Epithelial cell of proximal tubule (primary cell): ENCODE measurements at regions not wholly inside any gene's neighbourhood (a gene's known extent, or its start where the extent isn't known, plus 50 kb on each side); places are given as distances from the start of the nearest gene placed in this dataset.

Experiments
- DNase-seq: peaks from one replicate; pipeline ENCODE4 v3.0.0-alpha.2; 2011; ENCODE audit warnings: low read depth
- H3K4me3 ChIP-seq: 2 replicates; pipeline ENCODE4 v1.5.1; 2011; ENCODE audit warnings: low read depth, mild to moderate bottlenecking, low read length
- TF ChIP-seq, protein P1 (sequence below): conservative IDR thresholded peaks from 2 replicates; pipeline ENCODE4 v1.5.1; 2012; ENCODE audit warnings: low read depth, mild to moderate bottlenecking, low read length

GRCh38 chr2:174697255-174697654 is 67.0 kb downstream of the CHRNA1 start:
- DNase-seq = no peak
- TF ChIP-seq, protein P1, sequence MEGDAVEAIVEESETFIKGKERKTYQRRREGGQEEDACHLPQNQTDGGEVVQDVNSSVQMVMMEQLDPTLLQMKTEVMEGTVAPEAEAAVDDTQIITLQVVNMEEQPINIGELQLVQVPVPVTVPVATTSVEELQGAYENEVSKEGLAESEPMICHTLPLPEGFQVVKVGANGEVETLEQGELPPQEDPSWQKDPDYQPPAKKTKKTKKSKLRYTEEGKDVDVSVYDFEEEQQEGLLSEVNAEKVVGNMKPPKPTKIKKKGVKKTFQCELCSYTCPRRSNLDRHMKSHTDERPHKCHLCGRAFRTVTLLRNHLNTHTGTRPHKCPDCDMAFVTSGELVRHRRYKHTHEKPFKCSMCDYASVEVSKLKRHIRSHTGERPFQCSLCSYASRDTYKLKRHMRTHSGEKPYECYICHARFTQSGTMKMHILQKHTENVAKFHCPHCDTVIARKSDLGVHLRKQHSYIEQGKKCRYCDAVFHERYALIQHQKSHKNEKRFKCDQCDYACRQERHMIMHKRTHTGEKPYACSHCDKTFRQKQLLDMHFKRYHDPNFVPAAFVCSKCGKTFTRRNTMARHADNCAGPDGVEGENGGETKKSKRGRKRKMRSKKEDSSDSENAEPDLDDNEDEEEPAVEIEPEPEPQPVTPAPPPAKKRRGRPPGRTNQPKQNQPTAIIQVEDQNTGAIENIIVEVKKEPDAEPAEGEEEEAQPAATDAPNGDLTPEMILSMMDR = peak; percentile 96
- H3K4me3 ChIP-seq = no peak overlapping the region

DNA sequence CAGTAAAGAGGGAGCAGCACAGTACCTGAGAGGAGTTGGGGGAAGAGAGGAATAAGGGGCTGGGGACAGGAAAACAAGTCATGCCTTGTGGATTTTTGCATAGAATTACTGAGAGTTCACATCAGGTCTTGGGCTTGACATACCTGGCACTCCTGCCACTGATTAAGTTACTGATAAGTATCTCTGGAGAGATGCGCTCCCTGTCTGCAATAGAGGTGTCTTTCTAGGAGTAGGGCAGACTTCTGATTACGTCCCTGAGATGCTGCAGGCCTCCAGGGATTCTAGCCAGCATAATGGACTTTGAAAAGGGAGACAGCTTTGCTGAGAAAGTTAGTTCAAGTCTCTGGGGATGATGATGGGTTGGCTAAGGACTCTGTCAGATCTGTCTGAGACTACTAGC is 69.4 kb downstream of the CHRNA1 start:
- H3K4me3 ChIP-seq = no peak overlapping the region
- DNase-seq = no peak
- TF ChIP-seq, protein P1 = no peak

DNA sequence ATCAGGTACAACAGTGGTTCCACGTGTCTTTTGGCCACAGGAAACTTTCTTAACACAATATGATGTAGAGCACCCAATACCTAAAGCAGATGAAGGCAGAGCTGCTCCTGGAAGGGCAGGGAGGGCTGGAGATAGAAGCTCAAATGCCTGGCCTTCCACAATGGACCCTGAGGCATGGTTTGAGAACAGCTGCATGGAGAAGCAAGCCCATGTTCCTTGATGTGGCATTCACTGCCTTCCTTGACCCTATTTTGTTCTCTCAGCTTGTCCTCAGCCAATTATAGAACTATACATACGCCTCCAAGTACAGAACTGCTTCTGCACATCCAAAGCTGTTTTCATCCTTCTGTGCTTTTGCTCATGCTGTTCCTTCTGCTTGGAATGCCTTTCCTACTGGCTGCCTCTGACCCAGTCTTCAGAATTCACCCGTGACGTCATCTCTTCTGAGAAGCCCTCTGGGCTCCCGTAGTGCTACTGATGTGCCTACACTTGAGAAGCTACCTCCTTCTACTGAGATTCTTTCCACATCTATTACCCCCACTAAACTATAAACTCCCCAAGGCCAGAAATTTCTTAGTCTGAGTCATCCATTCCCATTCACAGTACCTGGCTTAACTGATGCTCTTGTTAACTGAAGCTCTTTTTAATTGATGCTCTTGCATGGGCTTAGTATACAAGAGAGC is 69.9 kb downstream of the CHRNA1 start:
- no peak overlapping the region for H3K4me3 ChIP-seq
- DNase-seq = no peak
- TF ChIP-seq, protein P1 = no peak

- no peak overlapping the region for H3K4me3 ChIP-seq
- TF ChIP-seq, protein P1 = no peak
- no peak for DNase-seq
Observed at GRCh38 chr2:174693344-174693743, 70.9 kb downstream of the CHRNA1 start.

DNA sequence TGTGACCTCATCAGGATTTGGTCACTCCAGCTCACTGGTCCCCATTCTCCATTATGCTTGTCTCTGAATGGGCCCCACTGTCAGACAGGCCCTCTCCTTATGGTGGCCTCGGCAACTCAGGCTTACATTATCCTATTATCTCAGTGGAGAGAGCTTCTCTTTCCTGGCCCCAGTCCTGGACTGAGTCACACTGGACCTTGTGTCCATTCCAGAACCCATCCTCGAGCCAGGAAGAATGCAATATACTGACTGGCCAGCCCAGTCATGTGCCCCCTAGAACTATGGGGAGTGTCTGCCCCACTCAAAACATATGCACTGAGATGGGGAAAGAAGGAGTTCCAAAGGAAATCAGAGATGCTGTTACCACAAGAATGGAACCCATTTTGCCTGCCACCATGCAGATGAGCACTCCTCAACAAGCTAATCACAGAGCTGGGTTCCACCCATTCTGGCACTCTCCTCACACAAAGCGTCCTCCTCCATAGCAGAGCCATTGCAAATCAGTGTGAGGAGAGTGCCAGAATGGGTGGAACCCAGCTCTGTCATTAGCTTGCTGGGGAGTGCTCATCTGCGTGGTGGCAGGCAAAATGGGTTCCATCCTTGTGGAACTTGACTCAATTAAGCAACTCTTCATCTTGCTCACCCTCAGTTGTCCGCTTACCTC is 71.9 kb downstream of the CHRNA1 start:
- TF ChIP-seq, protein P1 = no peak
- H3K4me3 ChIP-seq = no peak overlapping the region
- no peak for DNase-seq

DNA sequence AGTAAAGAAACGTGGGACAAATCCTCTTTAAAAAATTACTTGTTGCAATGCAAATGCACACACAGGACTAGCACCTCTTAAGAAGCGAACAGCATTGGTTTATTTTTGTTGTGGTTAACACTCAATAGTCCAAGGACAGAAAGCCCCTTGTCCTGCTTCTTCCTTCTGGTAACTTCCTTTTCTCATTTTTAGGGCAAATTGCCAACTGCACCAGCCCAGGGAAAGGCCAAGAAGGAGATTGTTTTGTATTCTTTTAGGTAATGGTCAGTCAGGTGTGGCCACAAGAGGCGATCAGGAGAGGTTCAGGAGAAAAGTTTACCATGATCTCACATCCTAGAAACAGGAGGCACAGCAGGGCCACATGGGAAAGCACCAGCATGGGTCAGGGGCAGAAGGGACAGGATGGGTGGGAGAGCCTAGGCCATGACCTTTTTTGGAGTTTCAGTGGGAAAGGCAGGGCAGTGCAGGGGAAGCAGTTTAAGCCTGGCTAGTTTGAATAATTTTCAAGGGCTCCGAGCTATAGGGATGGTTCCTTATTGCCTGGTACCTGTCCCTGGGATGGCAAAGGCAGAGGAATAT is 73.0 kb downstream of the CHRNA1 start:
- no peak for DNase-seq
- TF ChIP-seq, protein P1 = no peak
- H3K4me3 ChIP-seq = no peak overlapping the region

GRCh38 chr2:174690026-174690425 is 74.2 kb downstream of the CHRNA1 start:
- TF ChIP-seq, protein P1 = no peak
- no peak overlapping the region for H3K4me3 ChIP-seq
- no peak for DNase-seq
